Adrenal gland (tissue), 5 donors: ENCODE measurements at regions not wholly inside any gene's neighbourhood (a gene's known extent, or its start where the extent isn't known, plus 50 kb on each side); places are given as distances from the start of the nearest gene placed in this dataset.

ENCODE experiments used
- CTCF ChIP-seq, 6 experiments: fragments of 450-650 bp in 4 of 6; fragments of 200-600 bp in 2 of 6; sonication (generic) in 1 of 6; IDR thresholded peaks; 1 replicate in 5 of 6; 2 replicates in 1 of 6; pipeline versions ENCODE4 v1.5.1 to v1.8.0; 2016 to 2021; ENCODE audit warnings: antibody characterized with exemption in 6 of 6, mild to moderate bottlenecking in 2 of 6, moderate library complexity in 1 of 6
- POLR2A ChIP-seq, 2 donors: fragments of 450-650 bp; IDR thresholded peaks; one replicate each; pipeline ENCODE4 v1.6.1; 2017; ENCODE audit warnings: antibody characterized with exemption in 2 of 2, mild to moderate bottlenecking in 2 of 2, moderate library complexity in 1 of 2
- donor health status: DM: no; HTN: no; CAD: no.

DNA sequence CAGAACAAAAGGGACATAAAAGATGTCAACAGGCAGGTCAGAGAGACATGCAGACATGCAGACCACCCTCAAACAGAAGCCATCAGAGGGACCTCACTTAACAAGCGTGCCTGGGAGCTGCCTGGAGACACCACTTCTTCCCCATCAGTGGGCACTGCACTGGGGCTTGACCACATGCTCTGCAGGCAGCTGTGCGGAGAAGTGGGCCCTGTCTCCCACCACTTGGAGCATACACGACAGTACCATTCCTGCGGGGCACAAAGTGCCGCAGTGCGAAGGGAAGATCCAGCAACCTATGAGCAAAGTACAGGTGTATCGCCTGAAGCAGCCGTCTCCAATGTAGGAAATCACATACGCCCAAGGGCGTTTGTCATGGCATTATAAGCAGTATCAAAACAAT is 150.5 kb upstream of the FOXD4L5 start:
- TF ChIP-seq CTCF (IDR thresholded peaks at IDR 0.05): no peak
- no peak for TF ChIP-seq POLR2A (IDR thresholded peaks at IDR 0.05)
